ENCODE measurements at regions not wholly inside any gene's neighbourhood (a gene's known extent, or its start where the extent isn't known, plus 50 kb on each side); places are given as distances from the start of the nearest gene placed in this dataset.

GRCh38 chr9:118271331-118271730, 567.1 kb downstream of the TLR4 start:
- TF ChIP-seq, protein P1, sequence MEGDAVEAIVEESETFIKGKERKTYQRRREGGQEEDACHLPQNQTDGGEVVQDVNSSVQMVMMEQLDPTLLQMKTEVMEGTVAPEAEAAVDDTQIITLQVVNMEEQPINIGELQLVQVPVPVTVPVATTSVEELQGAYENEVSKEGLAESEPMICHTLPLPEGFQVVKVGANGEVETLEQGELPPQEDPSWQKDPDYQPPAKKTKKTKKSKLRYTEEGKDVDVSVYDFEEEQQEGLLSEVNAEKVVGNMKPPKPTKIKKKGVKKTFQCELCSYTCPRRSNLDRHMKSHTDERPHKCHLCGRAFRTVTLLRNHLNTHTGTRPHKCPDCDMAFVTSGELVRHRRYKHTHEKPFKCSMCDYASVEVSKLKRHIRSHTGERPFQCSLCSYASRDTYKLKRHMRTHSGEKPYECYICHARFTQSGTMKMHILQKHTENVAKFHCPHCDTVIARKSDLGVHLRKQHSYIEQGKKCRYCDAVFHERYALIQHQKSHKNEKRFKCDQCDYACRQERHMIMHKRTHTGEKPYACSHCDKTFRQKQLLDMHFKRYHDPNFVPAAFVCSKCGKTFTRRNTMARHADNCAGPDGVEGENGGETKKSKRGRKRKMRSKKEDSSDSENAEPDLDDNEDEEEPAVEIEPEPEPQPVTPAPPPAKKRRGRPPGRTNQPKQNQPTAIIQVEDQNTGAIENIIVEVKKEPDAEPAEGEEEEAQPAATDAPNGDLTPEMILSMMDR (IDR thresholded peaks at IDR 0.05), result no peak
- no peak for TF ChIP-seq NR3C1 (CRISPR knock-in tag; conservative IDR thresholded peaks at IDR 0.05; ENCODE audit: low read depth)
- TF ChIP-seq, protein P2, sequence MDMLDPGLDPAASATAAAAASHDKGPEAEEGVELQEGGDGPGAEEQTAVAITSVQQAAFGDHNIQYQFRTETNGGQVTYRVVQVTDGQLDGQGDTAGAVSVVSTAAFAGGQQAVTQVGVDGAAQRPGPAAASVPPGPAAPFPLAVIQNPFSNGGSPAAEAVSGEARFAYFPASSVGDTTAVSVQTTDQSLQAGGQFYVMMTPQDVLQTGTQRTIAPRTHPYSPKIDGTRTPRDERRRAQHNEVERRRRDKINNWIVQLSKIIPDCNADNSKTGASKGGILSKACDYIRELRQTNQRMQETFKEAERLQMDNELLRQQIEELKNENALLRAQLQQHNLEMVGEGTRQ (CRISPR knock-in tag; IDR thresholded peaks at IDR 0.05), result no peak
- TF ChIP-seq E2F4 (CRISPR knock-in tag; IDR thresholded peaks at IDR 0.05; ENCODE audit: borderline replicate concordance, low read depth), result no peak
- TF ChIP-seq CREB1 (CRISPR knock-in tag; IDR thresholded peaks at IDR 0.05), result no peak
- TF ChIP-seq ESRRA (CRISPR knock-in tag; IDR thresholded peaks at IDR 0.05; ENCODE audit: borderline replicate concordance), result no peak
- TF ChIP-seq RELA (CRISPR knock-in tag; IDR thresholded peaks at IDR 0.05; ENCODE audit: borderline replicate concordance), result no peak
- no peak for TF ChIP-seq ETV6 (CRISPR knock-in tag; IDR thresholded peaks at IDR 0.05)
- TF ChIP-seq, protein P3, sequence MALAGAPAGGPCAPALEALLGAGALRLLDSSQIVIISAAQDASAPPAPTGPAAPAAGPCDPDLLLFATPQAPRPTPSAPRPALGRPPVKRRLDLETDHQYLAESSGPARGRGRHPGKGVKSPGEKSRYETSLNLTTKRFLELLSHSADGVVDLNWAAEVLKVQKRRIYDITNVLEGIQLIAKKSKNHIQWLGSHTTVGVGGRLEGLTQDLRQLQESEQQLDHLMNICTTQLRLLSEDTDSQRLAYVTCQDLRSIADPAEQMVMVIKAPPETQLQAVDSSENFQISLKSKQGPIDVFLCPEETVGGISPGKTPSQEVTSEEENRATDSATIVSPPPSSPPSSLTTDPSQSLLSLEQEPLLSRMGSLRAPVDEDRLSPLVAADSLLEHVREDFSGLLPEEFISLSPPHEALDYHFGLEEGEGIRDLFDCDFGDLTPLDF (CRISPR knock-in tag; IDR thresholded peaks at IDR 0.05), result no peak
- no peak for TF ChIP-seq FOXP1 (CRISPR knock-in tag; IDR thresholded peaks at IDR 0.05; ENCODE audit: borderline replicate concordance)
- no peak for TF ChIP-seq E2F5 (CRISPR knock-in tag; IDR thresholded peaks at IDR 0.05)

Measured in WTC11 (cell line).